BJ (cell line): ENCODE measurements at regions not wholly inside any gene's neighbourhood (a gene's known extent, or its start where the extent isn't known, plus 50 kb on each side); places are given as distances from the start of the nearest gene placed in this dataset.

ENCODE experiments used
- CTCF ChIA-PET: fragments of 350-600 bp; formaldehyde crosslinking; extraction: SDS; loops from one replicate; lab custom pipeline; 2021; ENCODE audit warnings: antibody characterized with exemption, inconsistent platforms; lab: Yijun Ruan, JAX
- POLR2A ChIA-PET: fragments of 300-600 bp; sonication (Branson Sonifier 250); formaldehyde crosslinking; extraction: SDS; loops from one replicate; lab custom pipeline; 2021; ENCODE audit warnings: antibody characterized with exemption; lab: Charles Lee
- DNase-seq: peaks from one replicate; pipeline ENCODE4 v3.0.0-alpha.2; 2011; ENCODE audit warnings: low read depth
- H3K27me3 ChIP-seq: 2 replicates; pipeline ENCODE4 v1.6.0; 2011; ENCODE audit warnings: low read length; ENCODE audit not compliant: control insufficient read depth, insufficient read depth
- H3K36me3 ChIP-seq: 2 replicates; pipeline ENCODE4 v1.5.1; 2011; ENCODE audit warnings: low read length; ENCODE audit not compliant: control insufficient read depth, insufficient read depth
- H3K4me3 ChIP-seq: 2 replicates; pipeline ENCODE4 v1.5.1; 2011; ENCODE audit warnings: low read depth, mild to moderate bottlenecking, control low read depth, low read length
- TF ChIP-seq, protein P1 (sequence below): IDR thresholded peaks from 2 replicates; pipeline ENCODE4 v1.5.1; 2011; ENCODE audit warnings: low read depth, mild to moderate bottlenecking, control low read depth, inconsistent platforms, low read length, moderate library complexity; ENCODE audit not compliant: insufficient read depth

DNA sequence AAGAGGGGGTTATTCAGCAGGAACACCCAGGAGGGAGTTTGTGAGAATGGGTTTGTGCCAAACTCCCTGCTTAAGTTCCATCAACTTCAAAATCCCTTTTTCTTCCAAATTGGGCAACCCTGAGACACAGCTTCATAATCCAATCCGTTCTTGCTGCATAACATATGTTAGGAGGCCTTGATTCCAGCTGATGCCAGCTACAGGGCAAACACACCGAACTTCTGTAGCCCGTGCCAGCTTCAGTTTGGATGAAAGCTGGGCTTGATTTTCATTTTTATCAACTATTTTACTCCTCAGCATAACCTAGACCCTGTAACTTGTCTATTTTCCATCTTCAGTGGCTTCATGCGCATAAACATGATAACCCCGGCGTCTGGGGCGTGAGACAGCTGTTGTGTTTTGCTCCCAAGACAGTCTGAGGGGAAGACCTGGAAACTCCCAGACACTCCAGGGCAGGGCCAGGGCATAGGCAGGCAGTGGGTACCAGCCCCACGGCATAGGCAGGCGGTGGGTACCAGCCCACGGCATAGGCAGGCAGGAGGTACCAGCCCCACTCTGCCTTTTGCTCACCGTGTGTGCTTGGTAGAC, 220.4 kb downstream of the C16orf95 start:
- TF ChIP-seq, protein P1, sequence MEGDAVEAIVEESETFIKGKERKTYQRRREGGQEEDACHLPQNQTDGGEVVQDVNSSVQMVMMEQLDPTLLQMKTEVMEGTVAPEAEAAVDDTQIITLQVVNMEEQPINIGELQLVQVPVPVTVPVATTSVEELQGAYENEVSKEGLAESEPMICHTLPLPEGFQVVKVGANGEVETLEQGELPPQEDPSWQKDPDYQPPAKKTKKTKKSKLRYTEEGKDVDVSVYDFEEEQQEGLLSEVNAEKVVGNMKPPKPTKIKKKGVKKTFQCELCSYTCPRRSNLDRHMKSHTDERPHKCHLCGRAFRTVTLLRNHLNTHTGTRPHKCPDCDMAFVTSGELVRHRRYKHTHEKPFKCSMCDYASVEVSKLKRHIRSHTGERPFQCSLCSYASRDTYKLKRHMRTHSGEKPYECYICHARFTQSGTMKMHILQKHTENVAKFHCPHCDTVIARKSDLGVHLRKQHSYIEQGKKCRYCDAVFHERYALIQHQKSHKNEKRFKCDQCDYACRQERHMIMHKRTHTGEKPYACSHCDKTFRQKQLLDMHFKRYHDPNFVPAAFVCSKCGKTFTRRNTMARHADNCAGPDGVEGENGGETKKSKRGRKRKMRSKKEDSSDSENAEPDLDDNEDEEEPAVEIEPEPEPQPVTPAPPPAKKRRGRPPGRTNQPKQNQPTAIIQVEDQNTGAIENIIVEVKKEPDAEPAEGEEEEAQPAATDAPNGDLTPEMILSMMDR: no peak
- Histone ChIP-seq H3K4me3 (no peak overlapping the region), H3K36me3 (no peaks in the 10 kb centered on the region), H3K27me3 (peaks cover 4% of the 10 kb centered on the region; the same call in 1 of the 2 replicates)
- no peak for DNase-seq
- POLR2A ChIA-PET: no interaction called here
- CTCF ChIA-PET: interaction anchor here (0.6 kb wide), 2 partner anchors 34 to 106 kb away, joined by 3 read pairs; no protein-coding TSS in a partner anchor

DNA sequence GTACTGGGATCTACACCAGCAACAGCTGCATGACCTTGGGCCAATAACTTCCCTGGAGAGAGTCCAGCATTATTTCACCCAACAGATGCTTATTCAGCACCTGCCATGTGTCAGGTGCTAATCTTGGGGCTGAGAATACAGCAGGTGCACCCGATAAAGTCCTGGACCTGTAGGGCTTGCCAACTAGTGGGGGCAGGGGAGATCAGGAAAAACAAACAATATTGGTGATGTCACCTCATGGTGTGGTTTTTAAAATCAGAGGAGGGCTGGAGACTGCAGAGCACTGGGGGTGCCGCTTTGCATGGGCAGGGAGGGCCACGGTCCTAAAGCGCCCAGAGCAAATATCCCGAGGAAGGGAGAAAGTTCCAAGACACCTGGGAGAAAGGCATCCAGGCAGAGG, 218.8 kb downstream of the C16orf95 start:
- CTCF ChIA-PET: no interaction called here
- DNase-seq: no peak
- POLR2A ChIA-PET: no interaction called here
- no peaks in the 10 kb centered on the region for H3K36me3 ChIP-seq
- TF ChIP-seq, protein P1: no peak
- peaks cover 4% of the 10 kb centered on the region; the same call in 1 of the 2 replicates for H3K27me3 ChIP-seq
- H3K4me3 ChIP-seq: no peak overlapping the region

DNA sequence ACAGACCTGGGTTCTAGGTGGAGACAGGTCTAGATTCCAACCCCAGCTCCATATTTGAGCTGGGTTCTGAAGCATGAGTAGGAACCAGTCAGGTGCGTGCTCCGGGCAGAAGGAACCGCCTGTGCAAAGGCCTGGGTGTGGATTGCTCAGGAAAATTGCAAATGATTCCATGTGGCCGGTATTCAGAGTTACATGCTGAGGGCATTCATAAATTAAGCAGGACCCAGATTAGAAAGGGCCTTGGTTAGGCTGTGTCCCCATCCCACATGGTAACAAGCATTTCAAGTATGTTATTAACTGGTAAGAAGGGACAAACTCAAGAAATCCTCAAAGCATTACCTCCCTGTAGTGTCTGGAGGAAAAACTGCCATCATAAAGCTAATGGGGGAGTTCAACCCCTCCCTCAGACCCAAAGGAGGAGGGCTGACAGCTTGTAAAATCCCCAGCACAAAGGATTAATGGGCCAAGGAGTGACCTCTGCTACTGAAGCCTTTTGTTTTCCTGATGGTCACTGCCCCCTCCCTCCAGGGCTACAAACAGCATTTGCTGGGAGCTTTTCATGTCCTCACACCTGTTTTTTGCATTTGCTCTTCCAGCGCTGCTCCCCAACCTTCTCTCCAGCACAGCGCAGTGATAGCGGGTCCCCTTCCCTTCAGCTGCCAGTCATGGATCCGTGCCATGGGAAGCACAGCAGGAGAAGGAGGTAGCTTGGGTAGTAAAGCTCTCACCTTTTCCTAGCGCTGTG, 218.0 kb downstream of the C16orf95 start:
- Histone ChIP-seq H3K27me3 (peaks cover 4% of the 10 kb centered on the region; the same call in 1 of the 2 replicates), H3K4me3 (no peak overlapping the region), H3K36me3 (no peaks in the 10 kb centered on the region)
- POLR2A ChIA-PET: no interaction called here
- CTCF ChIA-PET: interaction anchor here (1.2 kb wide), 1 partner anchor 535 kb away, joined by 3 read pairs; no protein-coding TSS in a partner anchor
- no peak for DNase-seq
- TF ChIP-seq, protein P1: no peak

DNA sequence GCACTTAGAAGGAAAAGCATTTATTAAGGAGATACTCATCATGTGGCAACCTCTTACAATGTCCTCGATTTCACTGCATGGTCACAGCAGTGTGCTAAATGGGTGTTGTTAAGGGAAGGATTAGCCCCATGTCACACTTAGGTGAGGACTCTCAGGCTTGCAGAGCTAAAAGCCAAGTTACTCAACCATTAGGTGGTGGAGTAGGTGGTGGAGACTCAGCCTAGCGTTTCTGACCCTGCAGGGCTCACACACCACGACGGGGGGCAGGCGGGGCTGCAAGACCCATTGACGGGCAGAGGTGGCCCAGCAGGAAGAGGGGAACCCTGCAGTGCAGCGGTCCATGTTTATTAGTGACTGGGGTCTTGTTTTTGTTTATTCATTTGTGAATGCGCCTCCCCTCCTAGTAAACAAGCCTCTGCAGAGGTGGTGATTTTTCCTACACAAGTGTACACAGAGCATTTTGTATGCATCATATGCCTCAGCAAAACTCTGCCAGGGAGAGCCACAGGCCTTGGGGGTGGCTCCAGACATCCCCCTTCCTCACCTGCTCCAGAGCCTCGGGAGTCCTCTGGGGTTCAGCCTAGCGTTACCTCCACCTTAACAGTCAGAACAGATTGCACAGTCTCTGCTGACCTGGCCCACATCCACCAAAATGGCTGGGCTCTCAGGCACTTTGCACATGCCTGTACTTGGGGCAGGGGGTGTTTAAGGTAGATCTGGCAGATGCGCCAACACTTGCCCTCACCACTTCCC, 216.7 kb downstream of the C16orf95 start:
- Histone ChIP-seq H3K27me3 (peaks cover 4% of the 10 kb centered on the region; the same call in 1 of the 2 replicates), H3K4me3 (no peak overlapping the region), H3K36me3 (no peaks in the 10 kb centered on the region)
- POLR2A ChIA-PET: no interaction called here
- no peak for DNase-seq
- CTCF ChIA-PET: interaction anchor here (0.5 to 1.2 kb wide), 2 partner anchors 148 to 536 kb away, joined by 3 read pairs; no protein-coding TSS in a partner anchor
- TF ChIP-seq, protein P1: no peak

DNA sequence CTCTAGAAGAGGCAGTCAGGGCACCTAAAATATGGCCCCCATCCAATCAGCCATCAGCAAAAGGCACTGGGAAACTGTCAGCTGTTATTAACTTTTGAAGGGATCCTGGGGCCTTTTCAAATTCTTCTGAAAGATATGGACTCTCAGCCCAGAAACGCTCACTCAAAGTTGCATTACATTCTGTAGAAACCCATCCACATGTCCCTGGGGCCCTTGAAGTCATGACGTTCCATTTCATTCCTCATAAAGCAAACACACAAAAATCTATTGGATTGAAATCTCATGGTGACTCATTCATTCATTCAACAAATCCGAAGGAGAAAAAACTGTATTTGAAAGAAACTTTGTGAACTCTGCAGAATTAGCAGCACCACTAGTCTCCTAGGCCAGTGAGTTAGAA, 215.3 kb downstream of the C16orf95 start:
- POLR2A ChIA-PET: no interaction called here
- DNase-seq: no peak
- H3K27me3 ChIP-seq: peaks cover 4% of the 10 kb centered on the region; the same call in 1 of the 2 replicates
- H3K4me3 ChIP-seq: no peak overlapping the region
- TF ChIP-seq, protein P1: no peak
- CTCF ChIA-PET: interaction anchor here (0.6 kb wide), 1 partner anchor 539 kb away, joined by 3 read pairs; no protein-coding TSS in a partner anchor
- no peaks in the 10 kb centered on the region for H3K36me3 ChIP-seq
